Muscle of arm (tissue), 1 donor: ENCODE measurements at regions not wholly inside any gene's neighbourhood (a gene's known extent, or its start where the extent isn't known, plus 50 kb on each side); places are given as distances from the start of the nearest gene placed in this dataset.
A peak's percentile ranks its signal among the peaks of the same experiment; 100 is the strongest.

Source experiments
- DNase-seq: peaks from one replicate; pipeline ENCODE4 v3.0.0-alpha.2; 2013

DNA sequence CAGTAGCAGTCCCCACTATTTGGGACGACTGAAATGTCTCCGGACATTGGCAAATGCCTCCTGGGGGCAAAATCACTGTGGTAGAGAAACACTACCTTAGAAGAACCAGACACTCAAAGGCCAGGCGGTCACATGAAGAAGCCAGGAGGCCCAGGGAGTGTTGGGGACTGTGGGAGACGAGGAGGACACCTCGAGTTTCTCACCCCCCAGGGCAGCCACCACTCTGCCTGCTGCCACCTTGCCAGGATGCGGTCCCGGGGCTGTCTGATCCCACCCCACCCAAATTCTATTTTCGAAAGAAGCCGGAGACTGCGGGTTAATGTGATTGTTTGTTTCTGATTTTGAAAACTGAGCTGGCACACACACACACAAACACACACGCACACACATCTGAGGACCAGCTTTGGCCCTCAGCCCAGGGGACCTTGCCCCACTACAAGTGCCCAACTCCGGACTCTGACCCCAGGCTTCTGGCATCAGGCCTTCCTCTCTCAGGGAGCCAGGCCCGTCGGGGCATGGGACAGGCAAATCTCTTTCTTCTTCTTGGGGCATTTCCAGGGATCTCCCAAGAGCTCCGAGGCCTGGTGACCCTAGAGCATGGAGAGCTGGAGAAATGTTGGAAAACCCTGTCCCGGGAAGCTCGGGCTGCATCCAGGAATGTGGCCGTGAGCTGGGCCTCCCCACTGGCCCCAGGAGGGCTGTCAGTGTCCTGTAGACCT, 187.5 kb upstream of the PMEPA1 start:
- DNase-seq = no peak

DNA sequence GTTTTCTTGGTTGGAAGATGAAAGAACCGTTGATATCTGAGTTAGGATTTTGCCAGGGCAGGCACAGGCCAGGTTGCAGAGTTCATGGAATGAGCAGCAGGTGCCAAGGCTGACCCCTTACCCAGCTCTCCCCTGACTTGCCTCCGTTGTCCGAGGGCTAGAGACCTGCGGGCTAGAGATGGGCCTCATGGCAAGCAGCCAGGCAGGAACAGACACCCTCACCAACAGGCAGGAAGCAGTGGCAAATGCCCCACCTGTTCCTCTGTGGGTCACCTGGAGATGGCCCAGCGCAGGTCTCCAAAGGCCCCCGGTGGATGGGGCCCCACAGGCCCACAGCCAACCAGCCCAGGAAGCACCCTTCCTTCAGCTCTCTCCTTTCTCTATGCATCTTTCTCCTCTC, 186.7 kb upstream of the PMEPA1 start:
- DNase-seq = no peak

DNA sequence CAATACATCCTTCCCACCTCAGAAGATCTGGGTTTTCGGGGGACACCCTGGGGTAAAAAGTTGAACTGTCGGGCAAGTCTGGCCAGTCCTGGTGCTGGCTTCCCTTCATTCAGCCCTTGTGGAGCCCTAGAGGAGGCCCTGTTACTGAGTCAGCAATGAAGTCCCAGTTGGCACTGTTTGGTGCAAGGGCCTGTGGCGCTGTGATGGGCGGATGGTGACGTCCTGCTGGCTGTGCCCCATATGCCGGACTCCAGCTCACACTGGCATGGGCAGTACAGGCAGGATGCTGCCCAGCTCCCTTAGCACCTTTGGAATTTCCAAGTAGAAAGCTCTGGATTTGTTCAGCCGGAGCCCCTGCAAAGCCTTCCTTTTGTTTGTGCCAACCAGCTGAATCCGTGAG, 186.2 kb upstream of the PMEPA1 start:
- no peak for DNase-seq

DNA sequence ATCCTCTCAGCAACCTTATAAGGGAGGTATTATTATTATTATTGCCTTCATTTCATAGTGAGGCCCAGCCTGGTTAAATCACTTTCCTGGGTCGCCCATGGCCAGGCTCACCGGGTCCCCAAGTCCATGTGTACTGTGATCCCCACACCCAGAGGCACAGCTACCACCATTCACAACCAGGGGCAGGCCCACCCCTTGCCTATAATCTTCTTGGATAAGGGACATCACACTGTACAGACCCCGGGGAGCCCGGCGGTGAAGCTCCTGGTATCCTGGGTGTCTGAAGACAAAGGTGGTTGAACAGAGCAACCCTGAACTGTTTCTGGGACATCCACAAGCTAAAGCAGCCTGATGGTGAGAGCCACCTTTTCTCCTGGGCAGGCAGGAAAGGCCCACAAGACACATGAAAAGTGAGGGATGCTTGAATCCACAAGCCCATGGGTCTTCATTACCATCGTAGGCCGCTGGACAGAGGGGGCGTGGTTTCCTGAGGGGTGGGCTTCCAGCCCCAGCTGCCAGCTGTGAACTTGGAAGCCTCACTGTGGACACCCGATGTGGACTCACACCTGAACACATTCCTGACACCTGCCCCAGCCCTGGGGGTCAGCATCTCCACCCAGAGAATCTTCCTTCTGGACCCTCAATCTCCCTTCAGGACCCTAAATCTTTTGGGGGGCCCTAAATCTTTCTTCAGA, 185.5 kb upstream of the PMEPA1 start:
- DNase-seq = no peak

DNA sequence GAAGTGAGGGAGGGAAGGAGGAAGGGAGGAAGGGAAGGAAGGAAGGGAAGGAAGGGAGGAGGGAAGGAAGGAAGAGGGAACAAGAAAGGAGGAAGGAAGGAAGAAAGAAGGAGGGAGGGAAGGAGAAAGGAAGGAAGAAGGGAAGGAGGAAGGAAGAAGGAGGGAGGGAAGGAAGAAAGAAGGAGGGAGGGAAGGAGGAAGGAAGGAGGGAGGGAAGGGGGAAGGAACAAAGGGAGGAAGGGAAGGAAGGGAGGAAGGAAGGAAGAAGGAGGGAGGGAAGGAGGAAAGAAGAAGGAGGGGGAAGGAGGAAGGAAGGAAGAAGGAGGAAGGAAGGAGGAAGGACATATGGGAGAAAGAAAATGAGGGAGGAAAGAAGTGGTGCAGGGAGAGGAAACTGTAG, 184.7 kb upstream of the PMEPA1 start:
- no peak for DNase-seq

DNA sequence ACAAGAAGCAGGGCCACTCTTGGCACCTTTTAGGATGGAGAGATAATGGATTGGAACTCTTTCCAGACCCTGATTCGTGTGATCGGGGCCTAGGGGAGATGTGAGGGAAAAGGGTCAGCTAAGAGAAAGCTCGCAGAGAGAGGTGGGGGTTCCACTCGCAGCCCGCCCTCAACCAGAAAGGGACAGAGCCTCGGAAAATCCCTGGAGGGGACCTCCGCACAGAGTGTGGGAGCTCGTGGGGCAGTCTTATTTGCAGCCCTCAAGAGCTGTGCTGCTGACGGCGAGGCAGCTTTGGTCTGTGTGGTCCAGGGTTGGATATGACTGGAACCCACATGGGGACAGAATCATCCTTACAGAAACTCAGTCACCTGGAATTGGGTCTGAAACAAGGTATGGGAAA, 184.3 kb upstream of the PMEPA1 start:
- DNase-seq = no peak

DNA sequence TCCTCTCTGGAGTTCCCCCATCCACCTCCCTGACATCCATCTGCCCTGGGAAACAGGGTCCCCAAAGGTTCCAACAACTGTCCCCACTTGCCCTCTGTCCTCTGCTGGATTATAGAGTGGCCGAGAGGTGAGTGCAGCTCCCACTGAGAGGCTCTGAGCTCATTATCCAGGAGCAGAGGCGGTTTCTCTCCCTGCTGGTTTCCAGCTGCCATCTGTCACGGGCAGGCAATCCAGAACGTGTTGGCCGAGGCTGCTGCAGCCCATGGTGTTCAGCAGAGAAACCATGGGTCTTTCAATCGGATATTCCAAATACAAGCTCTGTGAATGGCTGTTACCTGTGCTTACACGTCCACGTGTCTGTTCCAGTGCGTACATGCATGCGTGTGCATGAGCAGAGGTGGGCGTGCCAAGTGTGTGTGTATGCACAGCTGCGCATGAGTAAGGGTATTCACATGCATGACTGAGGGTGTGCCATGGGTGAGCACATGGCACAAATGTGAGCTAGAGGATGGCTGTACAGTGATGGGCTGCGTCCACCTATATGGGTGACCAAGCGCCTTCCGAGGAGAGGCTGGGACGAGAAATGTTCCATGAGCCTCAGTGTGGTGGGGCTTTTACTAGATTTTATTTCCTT, 183.7 kb upstream of the PMEPA1 start:
- no peak for DNase-seq

DNA sequence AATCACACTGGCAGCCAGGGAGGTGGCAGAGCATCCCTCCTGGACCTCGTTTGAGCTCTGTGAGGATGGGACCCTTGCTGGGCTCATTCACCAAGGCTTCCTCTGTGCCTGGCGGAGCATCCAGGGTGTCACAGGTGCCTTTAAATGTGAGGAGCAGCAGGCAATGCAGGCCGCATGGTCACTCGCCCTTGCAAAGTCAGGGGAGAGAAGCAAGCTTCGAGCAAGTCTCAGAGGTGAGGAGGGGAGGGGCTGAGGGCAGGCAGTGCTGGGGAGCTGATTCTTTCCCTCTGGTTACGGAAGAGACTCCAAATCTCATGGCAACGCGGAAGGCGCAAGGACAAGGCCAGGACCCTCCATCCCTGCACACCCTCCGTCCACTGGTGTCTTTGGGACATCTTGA, 182.7 kb upstream of the PMEPA1 start:
- no peak for DNase-seq

DNA sequence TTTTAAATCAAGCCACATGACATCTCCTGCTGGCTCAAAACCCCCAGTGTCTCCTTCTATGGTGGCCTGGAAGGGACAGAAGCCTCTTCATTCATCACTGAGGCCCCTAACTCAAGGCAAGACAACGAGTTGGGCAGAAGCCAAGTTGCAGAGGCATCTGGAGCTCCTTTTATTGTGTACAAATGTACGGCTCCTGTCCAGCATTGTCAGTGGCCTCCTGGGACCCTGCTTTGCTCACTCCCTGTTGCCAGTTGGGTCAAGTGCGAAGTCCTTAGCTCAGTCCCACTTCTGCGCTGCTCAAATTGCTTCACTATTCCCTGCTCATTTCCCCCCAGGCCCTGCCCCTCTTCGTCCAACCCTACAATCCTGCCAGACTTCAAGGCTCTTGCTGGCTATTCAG, 181.2 kb upstream of the PMEPA1 start:
- DNase-seq = no peak

DNA sequence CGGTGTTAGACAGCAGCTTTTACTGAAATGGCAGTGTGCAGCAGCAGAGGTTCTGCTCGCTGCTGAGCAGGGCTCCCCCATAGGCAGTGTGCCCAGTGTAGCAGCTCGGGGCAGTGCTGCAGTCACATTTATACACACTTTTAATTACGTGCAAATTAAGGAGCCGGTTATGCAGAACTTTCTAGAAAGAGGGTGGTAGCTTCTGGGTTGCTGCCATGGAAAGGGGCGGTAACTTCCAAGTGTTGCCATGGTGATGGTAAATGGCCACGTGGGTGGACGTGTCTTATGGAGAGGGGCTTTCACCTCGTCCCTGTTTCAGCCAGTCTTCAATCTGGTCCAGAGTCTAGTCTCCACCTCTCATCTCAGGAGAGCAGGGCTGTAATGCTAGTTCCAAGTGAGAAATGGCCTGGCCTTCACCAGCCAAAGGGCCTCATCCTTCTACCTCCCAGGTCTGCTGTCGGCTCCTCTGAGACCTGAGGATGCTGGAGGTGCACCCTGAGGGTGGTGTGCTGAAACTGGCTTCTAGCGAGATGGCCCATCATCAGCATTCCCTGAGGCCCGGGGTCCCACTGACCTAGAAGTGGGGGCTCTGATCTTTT, 180.5 kb upstream of the PMEPA1 start:
- no peak for DNase-seq

DNA sequence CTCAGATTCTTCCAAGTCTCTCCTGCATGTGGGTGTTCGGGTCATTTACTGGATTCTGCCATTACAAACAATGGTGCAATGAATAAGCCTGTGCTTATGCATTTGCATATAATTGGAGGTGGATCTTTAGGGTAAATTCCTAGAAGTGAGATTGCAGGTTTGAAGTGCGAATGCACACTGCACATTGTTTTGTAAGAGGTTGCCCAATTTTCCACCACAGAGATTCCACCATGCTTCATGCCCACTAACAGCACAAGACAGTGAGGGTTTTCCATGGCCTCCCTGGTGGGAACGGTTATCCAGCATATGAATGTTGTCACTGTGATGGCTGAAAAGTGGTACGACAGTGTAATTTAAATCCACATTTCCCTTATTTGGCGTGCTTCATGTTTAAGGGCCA, 178.8 kb upstream of the PMEPA1 start:
- DNase-seq = no peak

DNA sequence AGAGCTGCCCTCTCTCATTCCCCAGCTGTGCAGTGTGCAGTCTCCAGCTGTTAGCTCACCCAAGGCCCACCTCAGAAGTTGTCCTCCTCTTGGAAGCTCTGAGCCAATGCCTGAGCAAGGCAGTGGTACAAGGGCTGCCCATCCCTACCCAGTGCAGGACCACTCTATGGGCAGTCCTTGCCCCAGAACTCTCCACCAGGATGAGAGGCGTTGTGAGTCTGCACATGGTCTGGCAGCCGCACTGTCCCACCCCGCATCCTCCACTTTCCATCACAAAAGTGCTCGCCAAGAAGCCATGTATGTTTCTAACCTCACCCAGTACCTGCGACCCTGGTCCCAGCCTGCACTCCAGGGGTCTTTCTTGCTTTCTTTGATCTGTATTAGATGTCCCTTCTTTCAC, 175.1 kb upstream of the PMEPA1 start:
- no peak for DNase-seq

DNA sequence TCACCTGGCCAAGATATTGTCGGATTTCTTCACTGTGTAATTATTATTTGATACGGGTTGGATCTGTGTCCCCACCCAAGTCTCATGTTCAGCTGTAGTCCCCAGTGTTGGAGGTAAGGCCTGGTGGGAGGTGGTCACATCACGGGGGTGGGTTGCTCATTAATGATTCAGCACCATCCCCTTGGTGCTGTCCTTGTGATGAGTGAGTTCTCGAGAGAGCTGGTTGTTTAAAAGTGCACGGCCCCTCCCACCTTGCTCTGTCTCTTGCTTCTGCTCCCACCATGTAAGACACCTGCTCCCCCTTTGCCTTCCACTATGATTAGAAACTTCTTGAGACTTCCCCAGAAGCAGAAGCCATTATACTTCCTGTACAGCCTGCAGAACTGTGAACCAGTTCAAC, 173.9 kb upstream of the PMEPA1 start:
- no peak for DNase-seq

DNA sequence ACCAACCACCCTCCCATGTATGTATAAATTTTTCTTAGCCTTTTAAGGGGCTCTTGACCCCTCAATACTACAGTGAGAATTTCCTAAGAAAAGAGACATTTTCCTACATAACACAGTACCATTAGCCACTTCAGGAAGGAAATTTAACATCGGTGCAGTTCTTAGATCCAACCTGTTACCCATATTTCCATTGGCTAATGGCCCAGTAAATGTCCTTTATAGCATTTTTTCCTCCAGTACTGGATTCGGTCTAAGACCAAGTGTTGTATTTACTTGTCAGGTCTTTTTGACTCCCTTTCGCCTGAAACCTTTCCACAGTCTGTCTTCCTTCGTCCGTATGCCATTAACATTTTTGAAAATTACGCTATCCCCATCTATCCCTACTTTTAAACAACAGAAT, 173.4 kb upstream of the PMEPA1 start:
- no peak for DNase-seq

DNA sequence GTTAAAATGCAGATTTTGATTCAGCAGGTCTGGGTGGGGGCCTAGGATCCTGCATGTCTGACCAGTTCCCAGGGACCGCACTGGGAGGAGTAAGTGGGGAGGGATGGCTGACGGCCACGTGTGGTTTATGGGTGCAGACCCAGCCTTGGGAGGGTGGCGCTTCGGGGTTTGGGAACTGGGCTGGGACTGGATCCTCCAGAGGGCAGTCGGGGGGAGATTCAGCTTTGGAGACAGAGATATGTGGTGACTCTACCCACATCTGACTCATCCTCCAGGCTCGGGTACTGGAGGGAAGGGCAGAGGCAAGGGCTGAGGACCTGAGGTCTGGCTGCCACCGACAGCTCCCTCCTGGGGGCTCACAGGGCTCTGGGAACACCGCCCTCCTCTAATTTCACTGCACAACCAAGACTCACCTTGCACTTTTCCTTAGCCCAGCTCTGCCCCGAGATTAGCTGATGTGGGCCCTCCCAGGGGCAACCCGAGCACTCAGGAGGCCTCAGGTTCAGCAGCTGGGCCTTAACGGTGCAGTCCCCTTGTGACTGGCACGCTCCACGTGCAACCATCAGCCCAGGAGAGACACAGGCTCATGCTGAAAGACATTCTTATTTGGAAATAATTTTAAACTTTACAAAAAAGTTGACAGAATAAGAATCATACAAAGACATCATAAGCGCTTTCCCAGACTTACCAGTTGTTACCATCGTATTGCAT, 172.8 kb upstream of the PMEPA1 start:
- DNase-seq = no peak

DNA sequence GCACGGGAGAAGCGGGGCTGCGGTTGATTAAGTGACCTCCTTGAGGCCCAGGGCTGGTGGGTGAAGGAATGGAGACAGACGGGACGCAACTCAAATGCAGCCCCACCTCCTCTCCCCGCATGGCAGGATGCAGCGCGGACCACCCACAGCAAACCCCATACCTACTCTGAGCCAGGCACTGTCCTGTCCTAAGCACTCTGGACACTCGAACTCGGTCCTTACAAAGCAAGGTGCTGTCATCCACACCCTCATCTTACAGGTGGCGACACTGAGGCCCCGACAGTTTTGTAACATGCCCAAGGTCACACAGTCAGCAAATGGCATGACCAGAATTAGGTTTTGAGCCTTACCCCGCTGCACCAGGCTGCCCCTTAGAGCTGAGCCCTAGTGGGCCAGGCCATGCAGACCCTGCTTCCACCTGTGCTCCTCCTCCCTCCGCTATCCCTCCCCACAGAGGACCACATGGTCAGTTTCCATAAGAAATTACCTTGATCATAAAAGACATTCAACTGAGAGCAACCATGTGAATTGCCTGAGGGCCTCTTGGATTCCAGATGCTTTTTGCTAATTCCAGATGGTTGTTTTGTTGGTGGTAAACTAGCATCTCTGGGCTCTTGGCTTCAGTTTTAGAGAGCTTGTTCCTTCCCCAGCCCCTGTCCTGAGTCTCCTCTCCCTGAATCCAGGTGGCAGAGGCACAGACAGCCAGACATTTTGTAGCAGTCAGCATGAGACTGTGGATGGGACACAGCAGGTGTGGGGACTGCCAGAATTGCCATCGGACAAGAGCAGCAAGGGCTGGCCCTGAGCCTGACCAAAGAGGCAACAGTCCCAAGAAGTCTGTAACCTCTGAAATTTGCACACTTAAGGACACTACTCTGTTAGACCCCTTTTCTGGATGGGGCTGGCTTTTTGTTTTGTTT, 171.9 kb upstream of the PMEPA1 start:
- no peak for DNase-seq

DNA sequence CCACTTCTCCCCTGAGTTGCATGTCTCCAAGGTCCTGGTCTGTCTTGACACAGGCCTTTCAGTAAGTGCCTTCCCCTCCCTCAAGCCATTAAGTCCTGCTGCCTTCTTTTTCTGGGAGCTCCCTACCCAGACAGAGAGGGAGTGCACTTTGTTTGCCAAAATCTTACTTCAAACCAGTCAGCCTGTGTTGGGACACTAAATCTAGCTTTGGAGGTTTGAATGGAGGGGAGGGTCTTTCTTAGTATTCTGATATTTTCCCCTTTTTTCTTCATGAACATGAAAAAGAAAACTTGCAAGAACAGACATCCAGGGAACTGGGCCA, 170.7 kb upstream of the PMEPA1 start:
- no peak for DNase-seq

DNA sequence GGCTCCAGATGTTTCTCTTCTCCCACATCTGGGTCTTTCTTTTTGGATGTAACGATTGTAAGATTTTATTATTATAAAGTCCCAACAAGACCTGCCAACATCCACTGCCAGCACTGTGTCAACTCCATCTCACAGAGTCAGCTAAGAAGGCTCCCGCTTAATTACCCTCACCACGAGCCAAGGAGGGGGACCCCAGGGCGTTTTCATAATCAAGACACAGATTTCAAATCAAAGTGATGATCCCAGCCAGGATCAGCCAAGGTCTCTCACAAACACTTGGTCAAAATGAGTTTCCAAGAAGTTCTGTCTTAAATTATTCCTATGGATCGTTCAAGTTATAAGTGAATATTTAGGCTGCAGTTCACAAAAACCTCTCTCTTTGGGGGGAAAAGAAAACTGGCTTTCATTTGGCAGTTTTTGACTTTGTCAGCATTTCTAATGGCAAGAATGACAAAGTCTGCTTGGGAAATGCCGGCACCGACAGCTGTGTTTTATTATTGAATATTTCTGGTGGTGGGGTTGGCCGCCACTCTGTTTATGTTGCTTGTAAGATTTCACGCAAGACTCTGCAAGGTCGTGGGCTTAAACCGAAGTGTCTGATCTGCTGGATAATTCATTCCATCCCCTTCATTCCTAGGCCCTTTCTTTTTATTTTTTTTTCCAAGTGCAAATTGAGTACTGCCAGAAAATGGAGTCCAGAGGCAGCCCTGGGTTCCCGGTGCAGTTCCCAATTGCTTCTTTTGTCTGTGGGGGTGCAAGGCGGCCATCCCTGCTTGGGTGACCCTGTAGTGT, 170.2 kb upstream of the PMEPA1 start:
- peak; percentile 95 for DNase-seq

DNA sequence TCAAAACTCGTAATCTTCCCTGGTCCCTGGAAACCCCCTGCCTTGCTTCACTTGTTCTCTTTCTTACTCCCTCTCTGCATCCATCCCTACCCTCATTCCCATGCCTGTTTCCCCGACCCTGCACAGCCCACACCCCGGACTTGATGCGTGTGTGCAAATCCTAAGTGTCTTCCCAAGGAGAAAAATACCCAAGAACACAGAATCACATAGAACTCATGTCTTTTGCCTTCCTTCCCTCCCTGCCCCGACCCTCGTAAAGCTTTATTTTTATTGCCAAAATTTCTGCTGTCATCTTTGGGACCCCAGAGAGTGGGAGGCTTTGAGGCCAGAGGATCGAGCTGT, 169.6 kb upstream of the PMEPA1 start:
- DNase-seq = no peak

DNA sequence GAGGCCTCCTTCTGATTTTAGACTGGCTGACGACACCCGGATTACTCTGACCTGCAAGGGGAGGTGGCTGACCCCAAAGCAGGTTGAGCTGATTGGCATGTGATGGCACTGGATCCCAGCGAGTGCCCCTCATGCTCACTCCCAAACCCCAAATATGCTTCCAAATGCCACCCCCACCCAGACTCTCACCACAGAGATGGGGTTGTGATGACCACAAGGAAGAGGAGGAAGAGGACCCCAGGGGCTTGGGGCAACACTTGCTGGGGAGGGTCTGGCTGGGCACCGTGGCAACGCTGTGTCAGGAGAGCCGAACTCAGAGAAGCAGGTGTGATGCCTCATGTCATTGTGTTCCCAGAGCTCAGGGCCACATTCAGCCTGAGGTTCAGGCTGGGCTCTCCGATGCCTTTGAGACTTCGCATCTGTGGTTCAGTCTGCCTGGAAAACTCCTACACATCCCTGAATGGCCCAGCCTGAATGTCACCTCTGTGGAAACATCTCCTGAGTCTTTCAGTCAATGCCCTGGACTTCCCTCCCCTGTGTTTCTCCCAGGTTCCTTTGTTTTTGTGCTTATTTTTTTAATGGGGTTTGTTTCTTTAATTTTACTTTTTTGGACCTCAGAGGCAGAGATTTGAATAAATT, 169.1 kb upstream of the PMEPA1 start:
- no peak for DNase-seq
